Right renal cortex interstitium (tissue), 3 donors: ENCODE measurements at regions not wholly inside any gene's neighbourhood (a gene's known extent, or its start where the extent isn't known, plus 50 kb on each side); places are given as distances from the start of the nearest gene placed in this dataset.
"Not testable (repeated sequence)": the region's sequence is repeated elsewhere in the genome, so short reads cannot be mapped to it uniquely, and the experiment has no call there.

Experiments used
- DNase-seq, 3 donors: peaks; one replicate each; pipeline ENCODE4 v3.0.0-alpha.2; 2013; ENCODE audit warnings: low read depth in 3 of 3, low spot score in 2 of 3

GRCh38 chr9:124163760-124164255, 93.9 kb upstream of the NEK6 start:
- no peak for DNase-seq

GRCh38 chr9:124164811-124165210, 92.9 kb upstream of the NEK6 start:
- DNase-seq: no peak

- no peak for DNase-seq
Measured at GRCh38 chr9:124174433-124174832, 83.3 kb upstream of the NEK6 start.

- not testable (repeated sequence) for DNase-seq
Measured at GRCh38 chr9:124177522-124177921, 80.2 kb upstream of the NEK6 start.

GRCh38 chr9:124179196-124180071, 78.3 kb upstream of the NEK6 start:
- DNase-seq: no peak

- DNase-seq: no peak
Measured at GRCh38 chr9:124180557-124180956, 77.2 kb upstream of the NEK6 start.

- no peak for DNase-seq
Measured at GRCh38 chr9:124182741-124183140, 75.0 kb upstream of the NEK6 start.

- no peak for DNase-seq
Measured at GRCh38 chr9:124183772-124184171, 74.0 kb upstream of the NEK6 start.

GRCh38 chr9:124185413-124185812, 72.3 kb upstream of the NEK6 start:
- DNase-seq: no peak

- DNase-seq: no peak
Measured at GRCh38 chr9:124187311-124187710, 70.4 kb upstream of the NEK6 start.

GRCh38 chr9:124188331-124189110, 69.2 kb upstream of the NEK6 start:
- no peak for DNase-seq

GRCh38 chr9:124190761-124191160, 67.0 kb upstream of the NEK6 start:
- DNase-seq: no peak

- no peak for DNase-seq
Measured at GRCh38 chr9:124191691-124192395, 65.9 kb upstream of the NEK6 start.

- no peak for DNase-seq
Measured at GRCh38 chr9:124196814-124197176, 61.0 kb upstream of the NEK6 start.

- DNase-seq: no peak
Measured at GRCh38 chr9:124197177-124198095, 60.3 kb upstream of the NEK6 start.

GRCh38 chr9:124198331-124198730, 59.4 kb upstream of the NEK6 start:
- DNase-seq: no peak

GRCh38 chr9:124198948-124199347, 58.8 kb upstream of the NEK6 start:
- no peak for DNase-seq

- no peak for DNase-seq
Measured at GRCh38 chr9:124199474-124199873, 58.3 kb upstream of the NEK6 start.

- DNase-seq: no peak
Measured at GRCh38 chr9:124202447-124202971, 55.2 kb upstream of the NEK6 start.
